ENCODE measurements at regions not wholly inside any gene's neighbourhood (a gene's known extent, or its start where the extent isn't known, plus 50 kb on each side); places are given as distances from the start of the nearest gene placed in this dataset.

- no peak overlapping the region for H3K4me3 ChIP-seq (ENCODE audit: control insufficient read depth, low read depth, low read length)
- TF ChIP-seq, protein P1, sequence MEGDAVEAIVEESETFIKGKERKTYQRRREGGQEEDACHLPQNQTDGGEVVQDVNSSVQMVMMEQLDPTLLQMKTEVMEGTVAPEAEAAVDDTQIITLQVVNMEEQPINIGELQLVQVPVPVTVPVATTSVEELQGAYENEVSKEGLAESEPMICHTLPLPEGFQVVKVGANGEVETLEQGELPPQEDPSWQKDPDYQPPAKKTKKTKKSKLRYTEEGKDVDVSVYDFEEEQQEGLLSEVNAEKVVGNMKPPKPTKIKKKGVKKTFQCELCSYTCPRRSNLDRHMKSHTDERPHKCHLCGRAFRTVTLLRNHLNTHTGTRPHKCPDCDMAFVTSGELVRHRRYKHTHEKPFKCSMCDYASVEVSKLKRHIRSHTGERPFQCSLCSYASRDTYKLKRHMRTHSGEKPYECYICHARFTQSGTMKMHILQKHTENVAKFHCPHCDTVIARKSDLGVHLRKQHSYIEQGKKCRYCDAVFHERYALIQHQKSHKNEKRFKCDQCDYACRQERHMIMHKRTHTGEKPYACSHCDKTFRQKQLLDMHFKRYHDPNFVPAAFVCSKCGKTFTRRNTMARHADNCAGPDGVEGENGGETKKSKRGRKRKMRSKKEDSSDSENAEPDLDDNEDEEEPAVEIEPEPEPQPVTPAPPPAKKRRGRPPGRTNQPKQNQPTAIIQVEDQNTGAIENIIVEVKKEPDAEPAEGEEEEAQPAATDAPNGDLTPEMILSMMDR (IDR thresholded peaks at IDR 0.05; ENCODE audit: control insufficient read depth, insufficient read depth, low read depth, low read length, missing control alignments) = no peak
- no peak for DNase-seq (ENCODE audit: low read depth)
These were observed 291.4 kb downstream of the KCNS3 start for GRCh38 chr2:18169893-18170175.

GRCh38 chr2:18169121-18169892 lies 290.8 kb downstream of the KCNS3 start:
- DNase-seq (ENCODE audit: low read depth) = no peak
- no peak overlapping the region for H3K4me3 ChIP-seq (ENCODE audit: control insufficient read depth, low read depth, low read length)

GRCh38 chr2:18167871-18168270 lies 289.4 kb downstream of the KCNS3 start:
- H3K4me3 ChIP-seq (ENCODE audit: control insufficient read depth, low read depth, low read length) = no peak overlapping the region
- no peak for DNase-seq (ENCODE audit: low read depth)
- TF ChIP-seq, protein P1 (IDR thresholded peaks at IDR 0.05; ENCODE audit: control insufficient read depth, insufficient read depth, low read depth, low read length, missing control alignments) = no peak

More at GRCh38 chr2:18169121-18169892, 290.8 kb downstream of the KCNS3 start:
- TF ChIP-seq, protein P1 (IDR thresholded peaks at IDR 0.05; ENCODE audit: control insufficient read depth, insufficient read depth, low read depth, low read length, missing control alignments) = no peak

DNA sequence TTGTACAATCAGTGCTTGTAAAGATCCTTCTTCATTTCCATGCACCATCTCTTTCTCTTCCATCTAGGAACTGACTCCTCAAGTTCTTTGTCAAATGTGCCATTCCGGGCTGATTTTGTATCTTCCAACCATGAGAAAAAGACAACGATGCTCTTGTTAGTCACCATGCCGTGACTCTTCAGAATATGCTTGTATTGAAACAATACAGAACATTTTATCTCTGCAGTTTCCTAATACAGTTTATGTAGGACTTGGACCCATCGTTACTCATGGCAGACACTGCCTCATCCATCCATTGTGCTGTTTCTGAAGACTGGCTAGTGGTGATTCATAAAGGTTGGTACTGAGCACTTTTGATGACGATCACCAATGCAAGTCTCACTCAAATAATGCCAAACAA lies 283.2 kb downstream of the KCNS3 start:
- TF ChIP-seq, protein P1 (IDR thresholded peaks at IDR 0.05; ENCODE audit: control insufficient read depth, insufficient read depth, low read depth, low read length, missing control alignments) = no peak
- no peak for DNase-seq (ENCODE audit: low read depth)
- no peak overlapping the region for H3K4me3 ChIP-seq (ENCODE audit: control insufficient read depth, low read depth, low read length)

- TF ChIP-seq, protein P1 (IDR thresholded peaks at IDR 0.05; ENCODE audit: control insufficient read depth, insufficient read depth, low read depth, low read length, missing control alignments) = no peak
- no peak for DNase-seq (ENCODE audit: low read depth)
- no peak overlapping the region for H3K4me3 ChIP-seq (ENCODE audit: control insufficient read depth, low read depth, low read length)
These were observed 281.4 kb downstream of the KCNS3 start for GRCh38 chr2:18159896-18160295.

DNA sequence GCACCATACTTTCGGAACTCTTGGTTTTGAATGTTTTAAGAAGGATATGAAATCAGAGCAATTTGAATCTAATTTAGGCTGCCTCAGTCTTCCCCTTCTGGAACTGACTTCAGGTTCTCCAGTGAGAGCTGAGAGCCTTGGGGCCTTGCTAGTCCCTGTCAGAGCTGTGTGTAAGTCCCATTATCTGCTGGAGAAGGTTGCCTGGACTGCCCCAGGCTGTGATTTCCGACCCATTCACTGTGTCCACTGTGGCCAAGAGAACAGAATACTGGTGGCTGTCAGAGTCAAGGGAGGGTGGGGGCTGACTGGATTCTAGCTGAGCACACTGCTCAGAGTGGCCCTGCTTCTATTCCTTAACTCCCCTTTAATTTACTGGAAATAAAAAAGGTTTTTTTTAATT lies 278.0 kb downstream of the KCNS3 start:
- TF ChIP-seq, protein P1 (IDR thresholded peaks at IDR 0.05; ENCODE audit: control insufficient read depth, insufficient read depth, low read depth, low read length, missing control alignments) = no peak
- H3K4me3 ChIP-seq (ENCODE audit: control insufficient read depth, low read depth, low read length) = no peak overlapping the region
- DNase-seq (ENCODE audit: low read depth) = no peak

Data from AG09309 (cell line).